Stimulated activated naive CD8-positive, alpha-beta T cell treated with anti-CD3 and anti-CD28 coated beads, Interleukin-15, Interleukin-2, amounts not matched to agents 100 ng/mL and 50 ng/mL, for 24 hours (primary cell): ENCODE measurements at regions not wholly inside any gene's neighbourhood (a gene's known extent, or its start where the extent isn't known, plus 50 kb on each side); places are given as distances from the start of the nearest gene placed in this dataset.

Experiments
- H3K27ac Mint-ChIP-seq: one replicate; pipeline ENCODE4 v1.8.0; 2021; ENCODE audit warnings: mild to moderate bottlenecking, mixed read lengths
- H3K27me3 Mint-ChIP-seq: one replicate; pipeline ENCODE4 v1.8.0; 2021; ENCODE audit warnings: mixed read lengths
- H3K36me3 Mint-ChIP-seq: one replicate; pipeline ENCODE4 v1.8.0; 2021; ENCODE audit warnings: low read depth, mixed read lengths
- H3K4me1 Mint-ChIP-seq: one replicate; pipeline ENCODE4 v1.8.0; 2021; ENCODE audit warnings: low read depth, mixed read lengths
- H3K4me3 Mint-ChIP-seq: one replicate; pipeline ENCODE4 v1.8.0; 2021; ENCODE audit warnings: mild to moderate bottlenecking, mixed read lengths
- H3K9me3 Mint-ChIP-seq: one replicate; pipeline ENCODE4 v1.8.0; 2021; ENCODE audit warnings: mixed read lengths

GRCh38 chr18:77702686-77703085, 453.0 kb downstream of the GALR1 start:
- H3K36me3 Mint-ChIP-seq: no peaks in the 10 kb centered on the region

GRCh38 chr18:77705301-77705700, 455.7 kb downstream of the GALR1 start:
- Mint-ChIP-seq H3K36me3 (no peaks in the 10 kb centered on the region), H3K27me3 (peaks cover 25% of the 10 kb centered on the region), H3K27ac (no peak overlapping the region), H3K9me3 (no peaks in the 10 kb centered on the region), H3K4me1 (no peaks in the 10 kb centered on the region), H3K4me3 (no peak overlapping the region)

More at GRCh38 chr18:77702686-77703085, 453.0 kb downstream of the GALR1 start:
- H3K4me1 Mint-ChIP-seq: no peaks in the 10 kb centered on the region
- peaks cover 25% of the 10 kb centered on the region for H3K27me3 Mint-ChIP-seq
- no peak overlapping the region for H3K4me3 Mint-ChIP-seq
- H3K27ac Mint-ChIP-seq: no peak overlapping the region
- no peaks in the 10 kb centered on the region for H3K9me3 Mint-ChIP-seq

GRCh38 chr18:77708826-77709506, 459.3 kb downstream of the GALR1 start:
- Mint-ChIP-seq H3K4me1 (no peaks in the 10 kb centered on the region), H3K27me3 (peaks cover 14% of the 10 kb centered on the region), H3K4me3 (no peak overlapping the region), H3K36me3 (no peaks in the 10 kb centered on the region), H3K27ac (no peak overlapping the region), H3K9me3 (no peaks in the 10 kb centered on the region)

GRCh38 chr18:77711096-77711495, 461.4 kb downstream of the GALR1 start:
- Mint-ChIP-seq H3K4me3 (no peak overlapping the region), H3K36me3 (no peaks in the 10 kb centered on the region), H3K27ac (no peak overlapping the region), H3K9me3 (no peaks in the 10 kb centered on the region), H3K27me3 (peaks cover 7% of the 10 kb centered on the region), H3K4me1 (no peaks in the 10 kb centered on the region)

GRCh38 chr18:77714716-77715115, 465.1 kb downstream of the GALR1 start:
- H3K27ac Mint-ChIP-seq: no peak overlapping the region

GRCh38 chr18:77716282-77716681, 466.6 kb downstream of the GALR1 start:
- H3K4me3 Mint-ChIP-seq: no peak overlapping the region
- H3K9me3 Mint-ChIP-seq: no peaks in the 10 kb centered on the region
- H3K27me3 Mint-ChIP-seq: peaks cover 14% of the 10 kb centered on the region
- H3K27ac Mint-ChIP-seq: no peak overlapping the region
- H3K4me1 Mint-ChIP-seq: no peaks in the 10 kb centered on the region
- no peaks in the 10 kb centered on the region for H3K36me3 Mint-ChIP-seq

More at GRCh38 chr18:77714716-77715115, 465.1 kb downstream of the GALR1 start:
- peaks cover 13% of the 10 kb centered on the region for H3K27me3 Mint-ChIP-seq
- no peaks in the 10 kb centered on the region for H3K4me1 Mint-ChIP-seq
- no peak overlapping the region for H3K4me3 Mint-ChIP-seq
- H3K36me3 Mint-ChIP-seq: no peaks in the 10 kb centered on the region
- no peaks in the 10 kb centered on the region for H3K9me3 Mint-ChIP-seq

- no peaks in the 10 kb centered on the region for H3K9me3 Mint-ChIP-seq
- H3K4me1 Mint-ChIP-seq: no peaks in the 10 kb centered on the region
- no peak overlapping the region for H3K27ac Mint-ChIP-seq
- no peak overlapping the region for H3K4me3 Mint-ChIP-seq
- peaks cover 21% of the 10 kb centered on the region for H3K27me3 Mint-ChIP-seq
- H3K36me3 Mint-ChIP-seq: no peaks in the 10 kb centered on the region
These were observed 483.8 kb downstream of the GALR1 start for GRCh38 chr18:77733292-77733903.

GRCh38 chr18:77736842-77737241, 487.2 kb downstream of the GALR1 start:
- Mint-ChIP-seq H3K36me3 (no peaks in the 10 kb centered on the region), H3K9me3 (no peaks in the 10 kb centered on the region), H3K4me3 (no peak overlapping the region), H3K4me1 (no peaks in the 10 kb centered on the region), H3K27me3 (peaks cover 24% of the 10 kb centered on the region), H3K27ac (no peak overlapping the region)

GRCh38 chr18:77737405-77737804, 487.8 kb downstream of the GALR1 start:
- Mint-ChIP-seq H3K4me3 (no peak overlapping the region), H3K4me1 (no peaks in the 10 kb centered on the region), H3K9me3 (no peaks in the 10 kb centered on the region), H3K27me3 (peaks cover 24% of the 10 kb centered on the region), H3K36me3 (no peaks in the 10 kb centered on the region), H3K27ac (no peak overlapping the region)

GRCh38 chr18:77749089-77749488, 499.4 kb downstream of the GALR1 start:
- no peak overlapping the region for H3K4me3 Mint-ChIP-seq
- no peak overlapping the region for H3K27ac Mint-ChIP-seq
- no peaks in the 10 kb centered on the region for H3K9me3 Mint-ChIP-seq
- H3K4me1 Mint-ChIP-seq: no peaks in the 10 kb centered on the region
- no peaks in the 10 kb centered on the region for H3K36me3 Mint-ChIP-seq
- H3K27me3 Mint-ChIP-seq: peaks cover 4% of the 10 kb centered on the region

- H3K27ac Mint-ChIP-seq: no peak overlapping the region
- no peaks in the 10 kb centered on the region for H3K4me1 Mint-ChIP-seq
- no peaks in the 10 kb centered on the region for H3K9me3 Mint-ChIP-seq
- H3K4me3 Mint-ChIP-seq: no peak overlapping the region
- H3K36me3 Mint-ChIP-seq: no peaks in the 10 kb centered on the region
- peaks cover 4% of the 10 kb centered on the region for H3K27me3 Mint-ChIP-seq
These were observed 500.4 kb downstream of the GALR1 start for GRCh38 chr18:77750006-77750405.

- H3K4me3 Mint-ChIP-seq: no peak overlapping the region
- peaks cover 4% of the 10 kb centered on the region for H3K27me3 Mint-ChIP-seq
- H3K9me3 Mint-ChIP-seq: no peaks in the 10 kb centered on the region
- no peaks in the 10 kb centered on the region for H3K36me3 Mint-ChIP-seq
- H3K4me1 Mint-ChIP-seq: no peaks in the 10 kb centered on the region
- no peak overlapping the region for H3K27ac Mint-ChIP-seq
These were observed 504.9 kb downstream of the GALR1 start for GRCh38 chr18:77754475-77755044.

- Mint-ChIP-seq H3K9me3 (no peaks in the 10 kb centered on the region), H3K27ac (no peak overlapping the region), H3K36me3 (no peaks in the 10 kb centered on the region), H3K4me1 (no peaks in the 10 kb centered on the region), H3K4me3 (no peak overlapping the region), H3K27me3 (peaks cover 4% of the 10 kb centered on the region)
These were observed 505.5 kb downstream of the GALR1 start for GRCh38 chr18:77755187-77755586.

- H3K9me3 Mint-ChIP-seq: no peaks in the 10 kb centered on the region
- H3K36me3 Mint-ChIP-seq: no peaks in the 10 kb centered on the region
- H3K27ac Mint-ChIP-seq: no peak overlapping the region
- H3K4me3 Mint-ChIP-seq: no peak overlapping the region
- no peaks in the 10 kb centered on the region for H3K4me1 Mint-ChIP-seq
- peaks cover 20% of the 10 kb centered on the region for H3K27me3 Mint-ChIP-seq
These were observed 511.7 kb downstream of the GALR1 start for GRCh38 chr18:77761332-77761731.

- no peaks in the 10 kb centered on the region for H3K4me1 Mint-ChIP-seq
- no peak overlapping the region for H3K4me3 Mint-ChIP-seq
- no peaks in the 10 kb centered on the region for H3K9me3 Mint-ChIP-seq
- no peak overlapping the region for H3K27ac Mint-ChIP-seq
- H3K27me3 Mint-ChIP-seq: peaks cover 20% of the 10 kb centered on the region
- H3K36me3 Mint-ChIP-seq: no peaks in the 10 kb centered on the region
These were observed 512.4 kb downstream of the GALR1 start for GRCh38 chr18:77762014-77762413.
